GM19468 (cell line): ENCODE measurements at regions not wholly inside any gene's neighbourhood (a gene's known extent, or its start where the extent isn't known, plus 50 kb on each side); places are given as distances from the start of the nearest gene placed in this dataset.

Experiments
- ATAC-seq: cut with Tn5 transposase; IDR thresholded peaks from one replicate; pipeline ENCODE4 v1.9.1; 2021; ENCODE audit warnings: mild to moderate bottlenecking, moderate library complexity, moderate number of reproducible peaks; ENCODE audit not compliant: unreplicated experiment; ENCODE audit errors: extremely low read depth

- no peak for ATAC-seq
Observed at GRCh38 chr2:145144131-145144728, 624.3 kb upstream of the ZEB2 start.

- no peak for ATAC-seq
Observed at GRCh38 chr2:145141981-145142380, 622.1 kb upstream of the ZEB2 start.

GRCh38 chr2:145140658-145141057 lies 620.7 kb upstream of the ZEB2 start:
- no peak for ATAC-seq

- no peak for ATAC-seq
Observed at GRCh38 chr2:145138626-145139025, 618.7 kb upstream of the ZEB2 start.

DNA sequence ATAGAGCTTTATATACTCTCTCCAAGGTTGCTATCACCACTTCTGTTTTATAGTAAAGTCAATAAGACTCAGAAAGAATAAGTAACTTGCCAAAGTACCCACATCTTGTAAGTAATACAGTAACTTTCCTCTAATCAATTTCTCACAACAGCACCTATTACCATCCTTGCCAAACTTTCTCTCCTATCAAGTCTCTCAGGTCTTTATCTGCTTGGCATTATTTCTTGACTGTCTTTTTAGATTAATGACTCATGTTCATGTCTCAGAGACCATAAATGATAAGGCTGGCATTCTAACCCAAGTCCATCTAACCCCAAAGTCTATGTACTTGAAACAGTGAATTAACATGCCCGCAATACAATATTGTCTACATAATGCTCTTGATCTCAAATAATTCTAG lies 618.0 kb upstream of the ZEB2 start:
- ATAC-seq = no peak

DNA sequence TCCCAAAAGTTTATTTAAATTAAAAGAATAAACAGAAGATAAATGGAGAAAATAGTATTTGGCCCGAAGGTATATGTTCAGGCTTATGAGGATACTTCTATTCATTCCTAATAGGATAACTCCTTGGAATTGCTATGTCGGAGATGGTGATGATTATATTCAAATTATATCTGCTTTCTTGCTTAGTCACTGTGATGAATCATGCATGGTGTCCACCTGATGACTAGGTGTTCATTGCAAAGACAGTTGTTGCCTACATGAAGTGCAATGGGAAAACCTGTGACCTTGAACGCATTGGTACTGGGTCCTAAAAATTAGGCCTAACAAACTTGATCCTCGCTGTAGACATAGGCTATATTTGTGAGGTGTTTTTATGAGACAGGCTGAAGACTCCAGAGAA lies 617.3 kb upstream of the ZEB2 start:
- ATAC-seq = no peak

DNA sequence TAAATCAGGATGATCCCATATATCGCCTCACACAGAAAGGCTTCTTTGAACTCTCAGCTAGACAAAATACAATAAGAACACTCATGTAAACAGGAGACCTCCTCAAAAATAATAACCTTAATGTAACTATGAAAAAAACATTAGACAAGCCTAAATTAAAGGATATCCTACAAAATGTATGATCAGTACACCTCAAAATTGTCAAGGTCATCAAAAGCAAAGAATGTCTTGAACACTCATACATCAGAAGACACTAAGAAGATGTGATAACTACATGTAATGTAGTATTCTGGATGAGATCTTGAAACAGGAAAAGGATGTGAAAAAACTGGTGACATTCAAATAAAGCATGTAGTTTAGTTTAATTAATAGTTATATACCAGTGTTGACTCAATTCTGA lies 616.8 kb upstream of the ZEB2 start:
- no peak for ATAC-seq

- ATAC-seq = no peak
Observed at GRCh38 chr2:145126146-145126545, 606.2 kb upstream of the ZEB2 start.

DNA sequence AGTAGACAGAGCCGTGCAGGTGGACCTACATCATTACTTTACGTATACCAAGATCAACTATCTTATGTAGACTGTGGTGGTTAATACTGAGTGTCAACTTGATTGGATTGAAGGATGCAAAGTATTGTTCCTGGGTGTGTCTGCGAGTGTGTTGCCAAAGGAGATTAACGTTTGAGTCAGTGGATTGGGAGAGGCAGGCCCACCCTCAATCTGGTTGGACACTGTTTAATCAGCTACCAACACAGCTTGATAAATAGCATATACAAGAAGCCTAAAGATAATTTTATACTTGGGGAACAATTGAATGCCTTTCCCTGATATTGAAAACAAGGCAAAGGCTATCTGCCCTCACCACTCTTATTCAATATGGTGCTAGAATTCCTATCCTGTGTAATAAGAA lies 604.2 kb upstream of the ZEB2 start:
- no peak for ATAC-seq

GRCh38 chr2:145123606-145124005 lies 603.7 kb upstream of the ZEB2 start:
- no peak for ATAC-seq

DNA sequence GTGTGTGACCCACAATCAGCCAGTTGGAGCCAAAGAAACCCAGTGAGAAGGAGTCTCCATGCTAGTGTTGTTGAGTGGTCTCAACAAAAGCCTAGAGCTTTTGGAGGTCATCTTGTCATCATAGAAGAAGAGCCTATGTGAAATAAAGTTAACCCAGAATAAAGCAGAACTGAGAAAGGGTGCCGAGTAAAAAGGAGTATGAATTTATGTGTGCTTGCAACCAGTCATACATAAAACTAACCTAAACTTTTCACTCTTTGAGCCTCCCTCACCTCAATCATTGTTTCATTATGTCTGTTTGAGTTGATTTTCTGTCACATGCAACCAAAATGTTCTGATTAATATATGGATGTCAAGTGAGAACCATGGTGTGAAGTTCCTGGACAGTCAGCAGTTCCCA lies 599.3 kb upstream of the ZEB2 start:
- ATAC-seq = no peak

DNA sequence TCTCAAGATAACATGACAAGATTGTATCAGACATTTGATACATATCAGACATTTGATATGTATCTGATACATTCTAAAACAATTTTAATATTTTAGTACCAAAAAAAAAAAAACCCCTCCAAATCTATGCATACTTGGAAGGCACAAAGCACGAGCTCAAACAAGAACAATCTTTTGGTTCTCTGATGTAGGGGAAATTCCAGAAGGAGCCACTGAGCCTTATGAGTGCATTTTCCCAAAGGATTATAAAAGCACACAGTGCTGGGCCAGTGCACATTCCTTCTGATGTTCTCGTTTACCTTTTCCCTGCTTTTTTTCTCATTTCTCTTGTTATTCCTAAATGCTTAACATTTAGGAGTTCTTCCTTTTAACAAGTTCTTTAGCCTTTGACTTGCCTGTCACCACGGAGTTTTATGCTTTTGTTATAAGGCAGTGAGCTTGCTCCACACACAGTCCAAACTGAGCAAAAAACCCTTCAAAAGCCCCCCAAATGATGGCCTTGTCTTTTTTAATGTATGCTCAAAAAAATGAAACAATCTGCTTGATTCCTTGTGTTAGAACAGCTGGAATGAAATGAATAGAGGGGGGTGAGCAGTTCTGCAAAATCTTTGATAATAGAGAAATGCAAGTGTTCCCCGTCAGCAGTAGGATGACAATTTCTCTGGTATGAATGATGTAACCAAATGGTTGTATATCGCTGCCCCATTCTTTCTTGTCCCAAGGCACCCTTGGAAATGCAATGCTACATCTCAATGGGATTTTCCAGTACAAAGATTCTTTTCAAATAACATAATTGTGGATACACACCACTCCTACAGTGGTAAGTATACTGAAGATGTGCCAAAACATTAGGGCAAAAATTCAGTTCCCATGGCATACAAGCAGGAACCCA lies 597.2 kb upstream of the ZEB2 start:
- no peak for ATAC-seq

DNA sequence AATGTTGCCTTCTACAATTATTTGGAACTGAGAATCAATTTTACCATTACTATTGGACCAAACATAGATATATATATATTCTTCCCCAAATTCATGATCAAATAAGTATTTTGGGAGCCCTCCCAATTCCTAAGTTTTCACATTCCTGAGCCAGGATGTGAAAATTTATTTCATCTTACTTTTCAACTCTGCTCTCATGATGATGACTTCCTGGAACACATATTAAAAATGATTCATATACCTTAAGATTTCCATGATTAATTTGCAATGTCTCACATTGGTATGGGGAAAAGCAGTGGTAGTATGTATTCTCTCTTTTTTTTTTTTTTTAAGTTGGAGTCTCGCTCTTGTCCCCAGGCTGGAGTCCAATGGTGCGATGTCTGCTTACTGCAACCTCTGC lies 596.1 kb upstream of the ZEB2 start:
- ATAC-seq = no peak

DNA sequence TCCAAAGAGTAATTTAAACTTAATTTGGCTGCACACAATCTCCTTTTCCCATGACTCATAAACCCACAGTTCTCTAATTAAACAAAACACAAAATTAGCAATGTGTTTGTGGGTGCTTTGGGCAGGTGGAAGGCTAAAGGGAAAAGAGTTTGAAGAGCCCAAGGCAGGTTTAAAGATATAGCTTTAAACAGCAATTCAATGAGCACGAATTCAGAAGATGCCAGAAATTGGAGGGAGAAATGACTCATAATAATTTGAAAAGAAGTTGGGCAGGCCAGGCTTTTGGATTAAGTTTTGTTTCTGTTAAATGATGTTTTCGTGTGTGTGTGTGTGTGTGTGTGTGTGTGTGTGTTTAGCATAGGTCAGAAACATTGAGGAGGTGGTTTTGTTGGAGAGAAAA lies 594.8 kb upstream of the ZEB2 start:
- no peak for ATAC-seq

DNA sequence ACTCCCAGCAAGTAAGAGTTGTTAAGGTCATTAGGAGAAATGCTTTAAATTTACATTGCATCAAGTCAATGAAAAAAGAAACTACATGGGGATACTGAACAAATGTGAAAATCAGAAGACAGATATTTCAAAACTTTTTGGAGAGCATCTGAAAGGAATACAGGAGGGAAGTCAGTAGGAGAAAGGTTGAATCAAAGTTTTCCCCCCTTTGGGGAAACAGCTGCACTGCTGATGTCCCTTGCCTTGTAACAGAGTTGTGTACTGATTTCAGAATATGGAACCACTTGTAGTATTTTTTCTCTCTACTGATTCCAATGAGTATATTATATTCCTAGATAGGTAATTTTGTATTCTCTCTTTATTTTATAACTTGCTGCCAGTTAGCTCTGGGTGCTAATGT lies 592.5 kb upstream of the ZEB2 start:
- no peak for ATAC-seq

DNA sequence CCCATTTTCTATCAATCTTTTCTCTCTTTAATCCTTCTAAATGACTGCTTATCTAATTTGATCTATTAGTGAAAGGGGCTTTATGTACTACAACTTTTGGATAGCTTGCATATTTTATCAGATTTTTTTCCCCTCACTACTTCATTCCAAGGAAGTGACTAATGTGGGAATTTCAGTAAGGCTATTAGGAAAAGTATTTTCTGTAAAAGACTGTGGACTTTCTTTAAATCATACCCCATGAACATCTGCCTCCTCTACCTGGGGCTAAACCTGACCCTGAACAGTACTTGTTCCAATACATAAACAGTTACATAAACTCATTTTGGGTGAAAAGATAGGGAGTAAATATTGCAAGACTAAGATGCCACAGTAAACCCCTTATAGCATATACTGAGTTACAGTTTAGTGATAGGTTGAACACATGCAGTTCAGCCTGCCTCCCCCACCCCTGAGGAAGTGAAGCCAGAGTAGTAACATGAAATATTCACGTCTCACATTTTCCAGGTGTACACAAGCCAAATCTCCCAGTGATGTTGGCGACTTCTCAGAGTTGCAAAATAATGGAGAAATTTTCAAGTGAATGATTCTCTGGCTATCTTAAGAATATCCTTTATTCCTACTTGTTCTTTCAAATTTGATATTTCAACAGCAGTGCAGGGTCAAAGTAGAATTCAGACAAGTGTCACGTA lies 590.9 kb upstream of the ZEB2 start:
- no peak for ATAC-seq

GRCh38 chr2:145108959-145109710 lies 589.2 kb upstream of the ZEB2 start:
- no peak for ATAC-seq

DNA sequence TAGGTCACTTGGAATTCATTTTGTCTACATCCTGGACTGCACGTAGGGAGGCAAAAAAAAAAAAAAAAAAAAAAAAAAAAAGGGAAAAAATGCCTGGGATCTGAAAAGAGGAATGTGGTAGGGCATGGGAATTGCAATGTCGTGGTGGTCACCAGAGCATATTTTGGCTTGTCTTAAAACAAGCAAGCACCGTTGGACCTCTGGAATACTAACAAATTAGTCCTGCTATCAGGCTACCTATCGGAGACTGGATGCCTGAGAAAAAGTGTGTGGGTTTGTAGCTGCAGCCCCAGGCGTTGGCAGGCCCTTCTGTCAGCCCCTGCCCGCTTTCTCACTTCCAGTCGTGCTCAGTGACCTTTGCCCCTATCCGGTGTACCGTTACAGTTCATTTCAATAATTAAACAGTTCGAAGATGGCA lies 588.5 kb upstream of the ZEB2 start:
- ATAC-seq = no peak

- ATAC-seq = no peak
Observed at GRCh38 chr2:145106293-145106692, 586.4 kb upstream of the ZEB2 start.

- no peak for ATAC-seq
Observed at GRCh38 chr2:145102706-145103105, 582.8 kb upstream of the ZEB2 start.

DNA sequence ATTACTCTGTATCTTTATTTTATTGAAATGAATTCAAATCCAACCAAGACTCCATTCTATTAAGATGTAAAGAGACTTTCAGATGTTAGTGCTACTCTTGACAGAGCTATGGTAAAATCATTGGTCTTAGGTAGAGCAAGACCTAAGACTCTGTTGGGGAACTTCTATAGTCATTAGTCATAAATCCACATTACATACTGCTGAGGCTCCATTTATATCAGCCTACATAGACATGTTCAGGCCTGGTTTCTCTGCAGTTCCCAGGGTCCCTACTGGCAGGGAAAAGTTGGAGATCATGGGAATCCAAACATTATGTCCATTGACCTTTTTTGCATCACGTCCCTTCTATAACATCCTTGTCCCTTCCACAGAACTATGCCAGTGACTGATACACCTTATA lies 580.4 kb upstream of the ZEB2 start:
- no peak for ATAC-seq
